Central memory CD4-positive, alpha-beta T cell (primary cell): ENCODE measurements at regions not wholly inside any gene's neighbourhood (a gene's known extent, or its start where the extent isn't known, plus 50 kb on each side); places are given as distances from the start of the nearest gene placed in this dataset.

Experiments
- DNase-seq: peaks from one replicate; pipeline ENCODE4 v3.0.0; 2022

GRCh38 chr4:11039634-11040131, 355.1 kb upstream of the CLNK start:
- DNase-seq, result no peak

- no peak for DNase-seq
Measured at GRCh38 chr4:11038926-11039325, 354.4 kb upstream of the CLNK start.

- no peak for DNase-seq
Measured at GRCh38 chr4:11037637-11038036, 353.1 kb upstream of the CLNK start.

- no peak for DNase-seq
Measured at GRCh38 chr4:11028334-11028733, 343.8 kb upstream of the CLNK start.

- no peak for DNase-seq
Measured at GRCh38 chr4:11021333-11021732, 336.8 kb upstream of the CLNK start.

GRCh38 chr4:11019451-11020240, 335.1 kb upstream of the CLNK start:
- no peak for DNase-seq

GRCh38 chr4:11014199-11014598, 329.6 kb upstream of the CLNK start:
- DNase-seq, result no peak

- no peak for DNase-seq
Measured at GRCh38 chr4:11013094-11013664, 328.6 kb upstream of the CLNK start.

- DNase-seq, result no peak
Measured at GRCh38 chr4:11011249-11011648, 326.7 kb upstream of the CLNK start.

GRCh38 chr4:11010624-11011023, 326.1 kb upstream of the CLNK start:
- DNase-seq, result no peak

- no peak for DNase-seq
Measured at GRCh38 chr4:11009281-11009680, 324.7 kb upstream of the CLNK start.

GRCh38 chr4:11005300-11005699, 320.7 kb upstream of the CLNK start:
- DNase-seq, result no peak

- no peak for DNase-seq
Measured at GRCh38 chr4:11004818-11005217, 320.2 kb upstream of the CLNK start.

- DNase-seq, result no peak
Measured at GRCh38 chr4:11002961-11003360, 318.4 kb upstream of the CLNK start.

- no peak for DNase-seq
Measured at GRCh38 chr4:10998846-10999245, 314.3 kb upstream of the CLNK start.

- DNase-seq, result no peak
Measured at GRCh38 chr4:10984815-10985214, 300.2 kb upstream of the CLNK start.

- no peak for DNase-seq
Measured at GRCh38 chr4:10983885-10984640, 299.5 kb upstream of the CLNK start.

GRCh38 chr4:10983268-10983667, 298.7 kb upstream of the CLNK start:
- DNase-seq, result peak; percentile 1

GRCh38 chr4:10982305-10982704, 297.7 kb upstream of the CLNK start:
- DNase-seq, result no peak

- no peak for DNase-seq
Measured at GRCh38 chr4:10981576-10981975, 297.0 kb upstream of the CLNK start.

GRCh38 chr4:10981096-10981495, 296.5 kb upstream of the CLNK start:
- no peak for DNase-seq

- DNase-seq, result no peak
Measured at GRCh38 chr4:10979032-10979431, 294.5 kb upstream of the CLNK start.

GRCh38 chr4:10977534-10977933, 293.0 kb upstream of the CLNK start:
- no peak for DNase-seq

GRCh38 chr4:10974371-10974770, 289.8 kb upstream of the CLNK start:
- no peak for DNase-seq
